ENCODE measurements at regions not wholly inside any gene's neighbourhood (a gene's known extent, or its start where the extent isn't known, plus 50 kb on each side); places are given as distances from the start of the nearest gene placed in this dataset.

DNA sequence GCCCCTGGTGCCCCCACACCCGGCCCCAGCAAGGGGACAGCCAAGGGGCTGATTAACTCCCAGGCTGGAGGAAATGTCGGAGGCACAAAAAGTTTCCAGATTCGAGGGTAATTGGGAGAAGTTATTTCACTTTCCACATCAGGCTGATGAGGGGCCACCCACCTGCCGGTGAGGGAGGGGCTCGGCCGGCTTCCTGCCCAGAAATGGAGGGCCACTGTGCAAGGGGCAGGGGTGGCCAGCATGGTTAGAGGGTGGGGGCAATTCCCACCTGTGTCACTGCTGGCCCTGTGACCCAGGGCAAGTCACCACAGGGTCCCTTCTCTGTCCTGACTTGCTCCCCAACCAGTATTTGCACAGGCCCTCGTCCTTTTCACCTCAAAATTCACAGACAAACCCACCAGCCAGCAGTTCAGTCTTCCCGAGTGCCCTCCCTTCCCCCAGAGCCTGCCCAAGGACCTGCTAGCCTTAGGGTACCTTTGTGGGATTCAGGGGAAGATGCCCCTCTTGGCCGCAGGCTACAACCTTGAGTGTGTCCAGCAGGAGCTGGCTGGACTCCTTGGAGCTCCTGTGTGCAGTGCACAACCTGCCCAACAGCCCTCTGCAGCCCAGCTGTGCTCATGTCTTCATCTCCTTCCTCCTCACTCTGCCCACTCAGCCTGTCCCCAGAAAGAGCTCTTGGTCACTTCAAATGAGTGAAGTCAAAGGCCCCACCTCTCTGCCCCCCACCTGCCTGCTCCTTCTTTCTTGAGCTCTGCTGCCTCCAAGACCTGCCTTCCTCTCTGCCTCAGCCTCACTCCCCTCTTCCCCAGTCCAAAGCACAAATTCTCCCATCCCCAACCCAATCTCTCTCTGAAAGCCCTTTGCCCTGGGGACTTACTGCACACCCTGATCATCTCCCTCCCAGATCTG is 130.5 kb downstream of the BARX1 start:
- TF ChIP-seq, protein P1, sequence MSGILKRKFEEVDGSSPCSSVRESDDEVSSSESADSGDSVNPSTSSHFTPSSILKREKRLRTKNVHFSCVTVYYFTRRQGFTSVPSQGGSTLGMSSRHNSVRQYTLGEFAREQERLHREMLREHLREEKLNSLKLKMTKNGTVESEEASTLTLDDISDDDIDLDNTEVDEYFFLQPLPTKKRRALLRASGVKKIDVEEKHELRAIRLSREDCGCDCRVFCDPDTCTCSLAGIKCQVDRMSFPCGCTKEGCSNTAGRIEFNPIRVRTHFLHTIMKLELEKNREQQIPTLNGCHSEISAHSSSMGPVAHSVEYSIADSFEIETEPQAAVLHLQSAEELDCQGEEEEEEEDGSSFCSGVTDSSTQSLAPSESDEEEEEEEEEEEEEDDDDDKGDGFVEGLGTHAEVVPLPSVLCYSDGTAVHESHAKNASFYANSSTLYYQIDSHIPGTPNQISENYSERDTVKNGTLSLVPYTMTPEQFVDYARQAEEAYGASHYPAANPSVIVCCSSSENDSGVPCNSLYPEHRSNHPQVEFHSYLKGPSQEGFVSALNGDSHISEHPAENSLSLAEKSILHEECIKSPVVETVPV (CRISPR knock-in tag; IDR thresholded peaks at IDR 0.05) = no peak
- TF ChIP-seq BACH2 (CRISPR knock-in tag; IDR thresholded peaks at IDR 0.05; ENCODE audit: borderline replicate concordance) = no peak
- no peak for TF ChIP-seq ZC3H10 (CRISPR knock-in tag; IDR thresholded peaks at IDR 0.05)
- no peak for TF ChIP-seq ZFP3 (CRISPR knock-in tag; IDR thresholded peaks at IDR 0.05)
- TF ChIP-seq PPARA (CRISPR knock-in tag; IDR thresholded peaks at IDR 0.05; ENCODE audit: borderline replicate concordance) = no peak
- TF ChIP-seq, protein P2, sequence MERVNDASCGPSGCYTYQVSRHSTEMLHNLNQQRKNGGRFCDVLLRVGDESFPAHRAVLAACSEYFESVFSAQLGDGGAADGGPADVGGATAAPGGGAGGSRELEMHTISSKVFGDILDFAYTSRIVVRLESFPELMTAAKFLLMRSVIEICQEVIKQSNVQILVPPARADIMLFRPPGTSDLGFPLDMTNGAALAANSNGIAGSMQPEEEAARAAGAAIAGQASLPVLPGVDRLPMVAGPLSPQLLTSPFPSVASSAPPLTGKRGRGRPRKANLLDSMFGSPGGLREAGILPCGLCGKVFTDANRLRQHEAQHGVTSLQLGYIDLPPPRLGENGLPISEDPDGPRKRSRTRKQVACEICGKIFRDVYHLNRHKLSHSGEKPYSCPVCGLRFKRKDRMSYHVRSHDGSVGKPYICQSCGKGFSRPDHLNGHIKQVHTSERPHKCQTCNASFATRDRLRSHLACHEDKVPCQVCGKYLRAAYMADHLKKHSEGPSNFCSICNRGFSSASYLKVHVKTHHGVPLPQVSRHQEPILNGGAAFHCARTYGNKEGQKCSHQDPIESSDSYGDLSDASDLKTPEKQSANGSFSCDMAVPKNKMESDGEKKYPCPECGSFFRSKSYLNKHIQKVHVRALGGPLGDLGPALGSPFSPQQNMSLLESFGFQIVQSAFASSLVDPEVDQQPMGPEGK (CRISPR knock-in tag; IDR thresholded peaks at IDR 0.05; ENCODE audit: borderline replicate concordance) = no peak
- no peak for TF ChIP-seq ISL1 (CRISPR knock-in tag; IDR thresholded peaks at IDR 0.05)
- TF ChIP-seq ESRRG (CRISPR knock-in tag; IDR thresholded peaks at IDR 0.05) = no peak
- no peak for TF ChIP-seq ZNF70 (CRISPR knock-in tag; IDR thresholded peaks at IDR 0.05)
- no peak for TF ChIP-seq RARB (CRISPR knock-in tag; IDR thresholded peaks at IDR 0.05)
- no peak for TF ChIP-seq ZFP30 (CRISPR knock-in tag; IDR thresholded peaks at IDR 0.05)
- TF ChIP-seq OSR1 (CRISPR knock-in tag; IDR thresholded peaks at IDR 0.05) = no peak
- no peak for TF ChIP-seq ARNTL (CRISPR knock-in tag; IDR thresholded peaks at IDR 0.05; ENCODE audit: borderline replicate concordance, low read depth)
- no peak for TF ChIP-seq TOX (CRISPR knock-in tag; IDR thresholded peaks at IDR 0.05; ENCODE audit: borderline replicate concordance)

DNA sequence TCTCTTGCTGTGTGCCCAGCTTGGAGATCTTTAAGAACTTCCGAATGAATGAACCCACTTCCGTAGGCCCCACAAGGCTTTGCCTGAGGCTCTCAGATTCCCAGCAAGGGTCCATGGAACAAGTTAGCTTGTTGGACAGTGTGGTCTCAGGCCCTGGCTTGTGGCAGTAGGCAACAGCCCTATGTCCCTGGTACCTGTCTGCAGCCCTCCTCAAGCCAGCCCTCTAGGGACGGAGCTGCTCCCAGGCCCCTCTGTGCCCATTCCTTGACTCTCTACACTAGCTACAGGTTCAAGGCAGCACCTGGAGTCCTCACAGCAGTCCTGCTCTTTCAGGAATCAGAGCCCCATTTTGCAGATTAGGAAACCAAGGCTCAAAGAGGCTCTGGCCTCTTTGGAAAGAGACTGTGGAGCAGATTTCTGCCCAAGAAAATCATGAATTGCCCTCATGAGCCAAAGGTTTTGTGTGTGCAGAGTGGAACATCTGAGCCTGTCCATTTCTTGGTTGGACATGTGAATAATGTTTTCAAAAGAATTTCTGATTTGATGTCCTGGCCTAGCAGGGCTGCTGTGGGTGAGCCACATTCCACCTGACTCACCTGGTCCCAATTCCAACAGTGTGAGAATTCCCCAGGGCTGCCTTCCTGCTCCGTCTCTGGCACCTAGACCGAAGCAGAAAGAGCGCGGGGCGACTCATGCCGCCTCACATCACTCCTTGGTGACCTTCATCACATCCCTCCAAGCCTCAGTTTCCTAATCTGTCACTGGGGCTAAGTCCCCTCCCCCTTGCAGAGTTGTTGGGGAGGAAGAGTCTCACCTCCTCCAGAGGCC is 131.7 kb downstream of the BARX1 start:
- no peak for TF ChIP-seq SNAI2 (CRISPR knock-in tag; IDR thresholded peaks at IDR 0.05)
- no peak for TF ChIP-seq BACH2 (CRISPR knock-in tag; IDR thresholded peaks at IDR 0.05; ENCODE audit: borderline replicate concordance)
- no peak for ATAC-seq

More for the DNA sequence above, 130.5 kb downstream of the BARX1 start:
- no peak for ATAC-seq

DNA sequence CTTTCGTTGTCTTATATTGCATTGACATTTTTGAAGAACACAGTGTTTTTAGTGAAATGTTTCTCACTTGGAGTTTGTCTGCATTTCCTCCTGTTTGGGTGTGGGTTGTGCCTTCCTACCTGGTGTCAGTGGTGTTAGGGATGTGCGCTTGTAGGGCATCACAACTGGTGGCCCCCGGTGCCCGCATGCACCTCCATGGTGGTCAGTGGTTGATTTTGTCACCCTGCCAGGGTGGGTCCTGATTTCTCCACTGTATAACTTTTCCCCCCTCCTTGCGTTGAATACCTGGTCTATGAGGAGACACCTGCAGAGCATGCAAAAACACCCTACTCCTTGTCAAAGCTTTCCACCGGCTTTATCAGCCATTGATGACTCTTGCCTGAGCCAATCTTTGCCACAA is 132.9 kb downstream of the BARX1 start:
- TF ChIP-seq ZNF70 (CRISPR knock-in tag; IDR thresholded peaks at IDR 0.05) = no peak
- no peak for TF ChIP-seq ESRRG (CRISPR knock-in tag; IDR thresholded peaks at IDR 0.05)
- no peak for TF ChIP-seq RARB (CRISPR knock-in tag; IDR thresholded peaks at IDR 0.05)
- no peak for ATAC-seq

DNA sequence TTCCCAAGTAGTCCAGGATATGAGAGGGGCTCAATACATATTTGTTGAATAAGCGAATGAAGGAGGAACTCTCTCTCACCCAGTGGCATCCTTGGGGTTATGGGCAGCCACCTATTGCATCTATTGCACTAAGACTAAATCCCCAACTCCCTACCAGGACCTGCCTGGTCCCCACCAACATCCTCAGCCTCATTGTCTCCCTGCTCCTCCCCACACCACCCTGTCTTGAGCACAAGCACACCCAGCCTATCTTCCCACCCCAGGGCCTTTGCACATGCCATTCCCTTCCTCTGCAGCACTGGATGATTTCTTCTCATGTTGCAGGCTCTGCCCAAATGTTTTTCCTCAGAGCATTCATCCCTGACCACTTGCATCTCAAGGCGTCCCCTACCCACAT is 133.8 kb downstream of the BARX1 start:
- TF ChIP-seq ARNTL (CRISPR knock-in tag; IDR thresholded peaks at IDR 0.05; ENCODE audit: borderline replicate concordance, low read depth) (no peak), TCF4 (CRISPR knock-in tag; IDR thresholded peaks at IDR 0.05; ENCODE audit: borderline replicate concordance) (no peak), ZFP30 (CRISPR knock-in tag; IDR thresholded peaks at IDR 0.05) (no peak), CSDC2 (CRISPR knock-in tag; IDR thresholded peaks at IDR 0.05) (no peak)
- TF ChIP-seq, protein P2 (CRISPR knock-in tag; IDR thresholded peaks at IDR 0.05; ENCODE audit: borderline replicate concordance) = no peak
- TF ChIP-seq, protein P3, sequence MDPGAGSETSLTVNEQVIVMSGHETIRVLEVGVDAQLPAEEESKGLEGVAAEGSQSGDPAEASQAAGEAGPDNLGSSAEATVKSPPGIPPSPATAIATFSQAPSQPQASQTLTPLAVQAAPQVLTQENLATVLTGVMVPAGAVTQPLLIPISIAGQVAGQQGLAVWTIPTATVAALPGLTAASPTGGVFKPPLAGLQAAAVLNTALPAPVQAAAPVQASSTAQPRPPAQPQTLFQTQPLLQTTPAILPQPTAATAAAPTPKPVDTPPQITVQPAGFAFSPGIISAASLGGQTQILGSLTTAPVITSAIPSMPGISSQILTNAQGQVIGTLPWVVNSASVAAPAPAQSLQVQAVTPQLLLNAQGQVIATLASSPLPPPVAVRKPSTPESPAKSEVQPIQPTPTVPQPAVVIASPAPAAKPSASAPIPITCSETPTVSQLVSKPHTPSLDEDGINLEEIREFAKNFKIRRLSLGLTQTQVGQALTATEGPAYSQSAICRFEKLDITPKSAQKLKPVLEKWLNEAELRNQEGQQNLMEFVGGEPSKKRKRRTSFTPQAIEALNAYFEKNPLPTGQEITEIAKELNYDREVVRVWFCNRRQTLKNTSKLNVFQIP (CRISPR knock-in tag; IDR thresholded peaks at IDR 0.05; ENCODE audit: borderline replicate concordance, low read depth) = no peak
- no peak for ATAC-seq
